Activated CD4-positive, alpha-beta T cell treated with anti-CD3 and anti-CD28 coated beads, Interleukin-10, Interleukin-2, amounts not matched to agents 100 ng/mL and 50 ng/mL, durations not matched to agents 16 hours and 8 hours (primary cell): ENCODE measurements at regions not wholly inside any gene's neighbourhood (a gene's known extent, or its start where the extent isn't known, plus 50 kb on each side); places are given as distances from the start of the nearest gene placed in this dataset.

ENCODE experiments used
- DNase-seq: peaks from one replicate; pipeline ENCODE4 v3.0.0-alpha.2; 2020

- DNase-seq: no peak
Measured at GRCh38 chr12:98408681-98409080, 106.7 kb upstream of the TMPO start.

- DNase-seq: no peak
Measured at GRCh38 chr12:98409548-98409947, 105.8 kb upstream of the TMPO start.

GRCh38 chr12:98410356-98410755, 105.0 kb upstream of the TMPO start:
- no peak for DNase-seq

- peak; percentile 18 for DNase-seq
Measured at GRCh38 chr12:98416845-98417244, 98.5 kb upstream of the TMPO start.

- DNase-seq: peak; percentile 4
Measured at GRCh38 chr12:98417266-98417665, 98.1 kb upstream of the TMPO start.

DNA sequence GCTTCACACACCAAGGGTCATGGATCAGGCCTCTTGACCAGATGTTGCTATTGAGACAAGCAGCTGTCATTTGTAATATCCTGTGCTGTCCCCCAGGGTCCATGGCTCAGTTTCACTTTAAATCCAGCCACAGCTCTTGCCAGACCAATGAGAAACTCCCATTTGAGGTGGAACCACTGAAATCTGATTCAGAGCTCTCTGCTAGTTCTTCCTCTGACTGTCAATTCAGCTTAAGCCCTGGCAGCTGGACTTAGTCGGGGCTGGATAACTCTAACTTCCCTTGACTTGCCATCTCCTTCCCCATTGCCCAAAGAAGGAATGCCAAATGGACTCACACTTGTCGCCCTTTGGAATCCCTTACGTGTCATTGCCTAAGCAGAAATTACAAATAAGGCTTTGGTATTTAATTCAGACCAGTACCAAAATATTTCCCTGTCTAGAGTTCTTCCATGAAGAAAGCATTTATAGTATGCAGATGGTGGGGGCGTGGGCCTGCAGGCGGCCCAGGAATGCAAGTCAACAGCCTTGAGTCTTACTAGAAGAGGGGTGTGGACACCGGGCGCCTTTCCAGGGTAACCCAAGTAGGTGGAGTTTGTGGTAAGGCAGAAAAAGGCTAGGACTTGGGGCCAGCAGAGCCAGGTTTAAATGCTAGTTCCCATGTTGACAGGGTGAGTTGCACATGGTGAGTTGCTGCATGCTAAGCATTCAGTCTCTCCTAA, 96.9 kb upstream of the TMPO start:
- peak; percentile 7 for DNase-seq

GRCh38 chr12:98419081-98419794, 96.2 kb upstream of the TMPO start:
- no peak for DNase-seq

DNA sequence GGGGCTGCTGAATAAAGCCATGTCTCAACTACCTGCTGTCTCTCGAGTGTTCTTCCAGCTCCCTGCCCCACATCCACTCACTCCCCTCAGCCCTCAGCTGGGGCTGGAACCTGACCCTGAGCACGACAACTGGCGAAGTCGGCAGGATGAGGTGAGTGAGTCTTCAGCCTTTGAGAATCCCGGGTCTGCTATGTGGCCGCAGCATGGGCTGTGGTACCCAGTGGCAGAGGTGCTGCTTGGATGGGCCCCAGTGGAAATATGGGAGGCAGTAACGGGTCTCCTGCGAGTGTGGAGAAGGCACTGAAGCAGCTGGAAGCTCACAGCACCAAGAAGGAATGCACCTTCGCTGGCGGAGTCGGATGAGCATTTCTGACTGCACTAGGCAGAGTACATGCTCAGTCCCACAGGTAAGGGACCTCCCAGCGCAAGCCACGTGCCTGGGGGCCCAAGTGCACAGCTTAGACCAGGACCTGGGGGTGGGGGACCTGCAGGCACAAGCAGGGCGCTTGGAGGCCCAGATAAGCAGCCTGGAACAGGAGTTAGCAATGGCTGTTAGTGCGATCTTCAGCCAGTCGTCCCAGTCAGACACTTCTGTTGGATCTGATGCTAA, 95.5 kb upstream of the TMPO start:
- no peak for DNase-seq

- DNase-seq: no peak
Measured at GRCh38 chr12:98420461-98420860, 94.9 kb upstream of the TMPO start.

- no peak for DNase-seq
Measured at GRCh38 chr12:98421316-98421715, 94.1 kb upstream of the TMPO start.

DNA sequence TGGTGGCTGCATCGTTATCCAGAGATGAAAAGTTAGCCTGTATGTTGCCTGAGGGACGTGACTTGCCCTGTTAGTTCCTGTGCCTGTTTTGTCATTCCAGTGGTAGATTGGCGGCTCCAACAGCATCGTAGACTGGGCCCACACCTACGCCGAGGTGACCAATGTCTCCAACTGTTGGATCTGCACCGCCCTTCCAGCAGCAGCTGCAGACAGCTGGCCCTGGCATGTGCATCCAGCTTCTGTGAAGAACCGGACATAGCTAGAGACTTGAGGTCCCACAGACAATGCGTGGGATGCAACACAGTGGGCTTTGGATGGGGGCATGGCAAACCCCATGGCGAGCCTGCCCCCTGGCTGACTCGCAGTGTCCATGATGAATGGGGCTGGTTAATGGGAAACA, 93.0 kb upstream of the TMPO start:
- no peak for DNase-seq

- DNase-seq: no peak
Measured at GRCh38 chr12:98422812-98423211, 92.6 kb upstream of the TMPO start.

- DNase-seq: no peak
Measured at GRCh38 chr12:98423963-98424362, 91.4 kb upstream of the TMPO start.

DNA sequence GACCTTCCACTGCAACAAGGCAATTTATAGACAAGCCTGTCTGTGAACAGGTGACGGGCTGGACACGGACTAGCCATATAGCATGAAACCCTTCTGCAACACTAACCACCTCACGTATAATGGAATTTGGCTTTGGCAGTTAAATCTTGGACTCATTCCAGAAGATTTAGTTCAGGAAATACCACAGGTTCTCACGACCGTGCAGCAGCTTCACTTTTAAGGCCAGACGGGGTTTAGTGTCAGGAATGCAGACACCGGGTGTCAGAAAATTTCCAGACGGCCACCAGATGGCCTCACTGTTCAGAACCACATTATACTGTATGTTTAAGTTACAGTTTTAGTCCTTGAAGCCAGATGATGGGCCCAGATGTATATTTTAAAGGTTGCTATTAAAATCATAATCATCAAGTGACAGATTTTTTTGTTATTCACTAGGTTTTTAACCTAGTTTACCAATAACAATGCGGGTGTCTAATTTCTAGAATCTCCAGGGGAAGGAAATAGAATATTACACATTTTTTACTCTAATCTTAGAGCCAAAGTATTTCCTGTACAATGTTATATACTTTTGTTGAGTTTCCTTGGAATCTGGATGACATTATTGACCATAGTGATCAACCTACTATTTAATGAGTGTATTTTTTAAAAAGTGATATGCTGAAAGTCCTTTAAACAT, 90.5 kb upstream of the TMPO start:
- DNase-seq: peak; percentile 62

DNA sequence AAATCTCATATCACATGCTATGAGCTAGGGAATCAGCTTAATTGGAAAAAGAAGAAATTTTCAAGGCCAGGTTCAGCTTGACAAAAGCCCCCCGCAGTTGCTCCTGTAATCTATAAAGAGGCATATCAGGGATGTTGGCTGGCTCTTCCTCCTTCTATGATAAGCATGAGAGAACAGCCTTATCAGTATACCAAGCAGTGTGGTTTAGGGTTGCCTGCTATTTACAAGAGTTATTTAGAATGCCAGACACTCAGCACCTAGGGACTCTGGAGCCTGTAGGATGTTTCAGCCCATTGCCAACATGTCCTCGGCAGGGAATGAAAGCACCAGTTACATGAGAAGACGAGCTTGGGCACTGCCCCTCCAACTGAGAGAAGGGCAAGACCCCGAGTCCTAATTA, 89.5 kb upstream of the TMPO start:
- DNase-seq: no peak

GRCh38 chr12:98431089-98431488, 84.3 kb upstream of the TMPO start:
- no peak for DNase-seq

GRCh38 chr12:98437166-98437565, 78.2 kb upstream of the TMPO start:
- DNase-seq: no peak

DNA sequence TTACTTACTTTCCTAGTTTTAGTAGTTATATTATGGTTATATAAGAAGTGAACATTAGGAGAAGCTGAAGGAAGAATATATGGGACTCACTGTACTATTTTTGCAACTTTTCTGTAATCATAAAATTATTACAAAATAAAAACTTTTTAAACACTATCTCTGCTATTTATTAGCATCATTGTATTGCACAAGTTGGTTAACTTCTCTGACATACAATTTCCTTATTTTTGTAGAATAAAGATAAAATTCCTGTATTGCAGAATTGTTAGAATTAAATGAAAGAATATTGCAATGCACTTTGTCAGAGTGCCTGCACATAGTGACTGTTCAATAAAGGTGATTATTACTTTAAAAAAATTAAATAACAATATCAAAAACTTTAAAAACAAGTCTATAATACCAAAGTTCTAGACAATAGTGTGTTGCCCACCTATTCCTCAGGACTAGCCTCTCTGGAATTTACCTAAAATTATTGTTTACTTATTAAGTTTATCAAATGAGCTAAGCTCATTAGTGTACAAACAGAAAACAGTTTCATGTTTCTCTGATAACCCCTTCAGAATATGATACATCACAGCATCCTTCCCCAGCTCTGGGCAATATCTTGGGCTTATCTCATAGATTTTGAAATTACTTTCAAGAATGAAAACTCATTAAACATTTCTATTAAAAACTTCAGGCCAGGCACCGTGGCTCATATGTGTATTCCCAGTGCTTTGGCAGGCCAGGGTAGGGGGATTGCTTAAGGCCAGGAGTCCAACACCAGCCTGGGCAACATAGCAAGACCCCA, 77.4 kb upstream of the TMPO start:
- no peak for DNase-seq

DNA sequence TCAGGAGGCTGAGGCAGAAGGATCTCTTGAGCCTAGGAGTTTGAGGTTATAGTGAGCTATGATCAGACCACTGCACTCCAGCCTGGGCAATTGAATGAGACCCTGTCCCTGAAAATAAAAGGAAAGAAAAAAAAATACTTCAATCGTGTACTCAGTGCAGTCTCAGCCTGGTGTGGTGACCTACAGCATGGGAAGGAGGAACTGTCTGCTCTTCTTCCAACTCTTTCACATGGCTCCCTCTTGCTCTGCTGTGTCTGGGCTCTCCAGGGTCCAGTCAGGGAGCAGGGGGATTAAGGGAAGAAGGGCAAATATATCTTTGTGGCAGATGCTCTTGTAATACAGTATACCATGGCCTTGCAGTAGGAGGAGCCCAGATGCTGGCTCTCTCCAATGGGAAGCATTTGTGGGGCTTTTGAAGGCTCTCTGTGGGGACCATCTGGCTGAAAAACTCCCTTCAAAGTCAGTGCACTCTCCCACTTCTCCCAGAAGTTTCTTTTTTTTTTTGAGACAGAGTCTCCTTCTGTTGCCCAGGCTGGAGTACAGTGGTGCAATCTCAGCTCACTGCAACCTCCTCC, 76.6 kb upstream of the TMPO start:
- no peak for DNase-seq

DNA sequence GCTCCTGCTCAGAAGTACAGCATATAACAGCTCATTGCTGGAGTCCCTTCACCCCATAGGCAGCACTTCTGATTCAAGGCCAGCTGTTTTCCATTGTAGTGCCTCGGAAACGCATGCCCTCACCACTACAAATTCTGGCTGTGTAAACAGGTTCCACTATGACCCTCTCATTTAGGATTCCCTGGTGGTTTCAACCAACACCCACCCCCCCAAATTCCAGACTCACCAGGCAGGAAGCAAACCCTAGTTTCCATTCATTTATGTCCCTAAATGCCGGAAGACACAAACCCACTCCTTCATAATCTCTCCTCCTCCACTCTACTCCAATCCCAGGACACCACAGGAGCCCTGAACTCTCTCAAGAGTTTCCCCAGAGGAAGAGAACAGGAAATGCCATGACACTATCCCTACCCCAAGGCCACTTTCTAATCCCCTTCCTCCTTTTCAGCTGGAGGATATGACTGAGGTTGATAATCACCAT, 75.9 kb upstream of the TMPO start:
- no peak for DNase-seq

- DNase-seq: peak; percentile 55
Measured at GRCh38 chr12:98439981-98440581, 75.3 kb upstream of the TMPO start.

DNA sequence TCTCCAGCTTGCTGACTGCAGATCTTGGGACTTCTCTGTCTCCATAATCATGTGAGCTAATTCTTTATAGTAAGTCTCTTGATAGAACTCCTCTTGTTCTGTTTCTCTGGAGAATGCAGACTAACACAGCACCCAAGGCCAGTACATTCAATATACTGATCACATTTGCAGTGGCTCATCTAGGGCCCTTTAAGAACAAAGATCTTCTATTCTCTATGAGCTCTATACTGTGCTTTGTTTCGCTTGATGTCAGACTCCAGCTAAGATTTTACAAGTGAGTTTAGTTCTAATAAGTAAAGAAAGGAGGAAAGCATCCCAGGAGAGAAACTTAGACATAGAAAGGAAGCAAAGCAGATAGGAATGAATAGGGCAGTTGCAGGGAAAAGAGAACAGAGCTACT, 69.3 kb upstream of the TMPO start:
- DNase-seq: no peak
